ENCODE measurements at regions not wholly inside any gene's neighbourhood (a gene's known extent, or its start where the extent isn't known, plus 50 kb on each side); places are given as distances from the start of the nearest gene placed in this dataset.

- Histone ChIP-seq H3K9ac (ENCODE audit: low read length) (no peak overlapping the region), H2AFZ (ENCODE audit: low read depth, low read length, severe bottlenecking) (no peak overlapping the region)
- no peak for TF ChIP-seq EZH2phosphoT487 (conservative IDR thresholded peaks at IDR 0.05; ENCODE audit: low read length)
- TF ChIP-seq, protein P1, sequence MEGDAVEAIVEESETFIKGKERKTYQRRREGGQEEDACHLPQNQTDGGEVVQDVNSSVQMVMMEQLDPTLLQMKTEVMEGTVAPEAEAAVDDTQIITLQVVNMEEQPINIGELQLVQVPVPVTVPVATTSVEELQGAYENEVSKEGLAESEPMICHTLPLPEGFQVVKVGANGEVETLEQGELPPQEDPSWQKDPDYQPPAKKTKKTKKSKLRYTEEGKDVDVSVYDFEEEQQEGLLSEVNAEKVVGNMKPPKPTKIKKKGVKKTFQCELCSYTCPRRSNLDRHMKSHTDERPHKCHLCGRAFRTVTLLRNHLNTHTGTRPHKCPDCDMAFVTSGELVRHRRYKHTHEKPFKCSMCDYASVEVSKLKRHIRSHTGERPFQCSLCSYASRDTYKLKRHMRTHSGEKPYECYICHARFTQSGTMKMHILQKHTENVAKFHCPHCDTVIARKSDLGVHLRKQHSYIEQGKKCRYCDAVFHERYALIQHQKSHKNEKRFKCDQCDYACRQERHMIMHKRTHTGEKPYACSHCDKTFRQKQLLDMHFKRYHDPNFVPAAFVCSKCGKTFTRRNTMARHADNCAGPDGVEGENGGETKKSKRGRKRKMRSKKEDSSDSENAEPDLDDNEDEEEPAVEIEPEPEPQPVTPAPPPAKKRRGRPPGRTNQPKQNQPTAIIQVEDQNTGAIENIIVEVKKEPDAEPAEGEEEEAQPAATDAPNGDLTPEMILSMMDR (IDR thresholded peaks at IDR 0.05; ENCODE audit: insufficient read depth, low read length, poor library complexity, severe bottlenecking), result no peak
These were observed 238.3 kb downstream of the TDRD15 start for GRCh38 chr2:21361957-21362486.

DNA sequence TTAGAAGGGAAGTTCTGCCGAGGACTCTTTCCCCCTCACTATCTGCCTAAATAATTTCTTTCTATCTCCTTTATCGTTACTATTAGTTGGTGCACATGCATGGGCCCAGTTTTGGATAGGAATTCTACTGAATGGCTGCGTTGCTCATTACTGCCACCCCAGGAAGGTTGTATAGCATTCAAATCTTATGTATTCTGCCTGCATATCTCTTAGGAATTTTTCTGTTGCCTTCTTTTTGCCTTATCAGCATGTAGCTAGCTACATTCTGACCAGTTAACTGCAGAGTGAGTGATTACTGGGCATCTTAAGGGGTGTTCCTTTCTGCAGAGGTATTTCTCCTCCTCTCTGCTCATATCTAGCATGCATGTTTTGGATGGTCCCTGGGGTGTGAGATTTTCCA is 239.6 kb downstream of the TDRD15 start:
- H3K4me3 ChIP-seq (ENCODE audit: insufficient read depth, low read length, poor library complexity, severe bottlenecking), result no peak overlapping the region
- H3K9me2 ChIP-seq (replicated peaks; ENCODE audit: insufficient read depth, low read length), result no peaks in the 10 kb centered on the region

More at GRCh38 chr2:21361957-21362486, 238.3 kb downstream of the TDRD15 start:
- Histone ChIP-seq H3K27me3 (ENCODE audit: low read length) (no peaks in the 10 kb centered on the region), H3F3A (ENCODE audit: insufficient read depth) (no peaks in the 10 kb centered on the region), H3K79me2 (ENCODE audit: insufficient read depth, low read length) (no peaks in the 10 kb centered on the region), H3K4me3 (ENCODE audit: insufficient read depth, low read length, poor library complexity, severe bottlenecking) (no peak overlapping the region), H3K9me2 (replicated peaks; ENCODE audit: insufficient read depth, low read length) (no peaks in the 10 kb centered on the region), H3K4me2 (ENCODE audit: low read depth, low read length, poor library complexity, severe bottlenecking) (no peak overlapping the region), H4K20me1 (ENCODE audit: low read depth, low read length) (no peaks in the 10 kb centered on the region), H3K27ac (ENCODE audit: low read depth, low read length) (no peak overlapping the region), H3K9me3 (ENCODE audit: insufficient read depth, low read length) (no peaks in the 10 kb centered on the region), H3K36me3 (ENCODE audit: low read length) (no peaks in the 10 kb centered on the region)

GRCh38 chr2:21367421-21367820 is 243.7 kb downstream of the TDRD15 start:
- TF ChIP-seq, protein P1 (IDR thresholded peaks at IDR 0.05; ENCODE audit: insufficient read depth, low read length, poor library complexity, severe bottlenecking), result no peak
- no peak for TF ChIP-seq EZH2phosphoT487 (conservative IDR thresholded peaks at IDR 0.05; ENCODE audit: low read length)
- H3K9me3 ChIP-seq (ENCODE audit: insufficient read depth, low read length), result no peaks in the 10 kb centered on the region
- no peaks in the 10 kb centered on the region for H3K79me2 ChIP-seq (ENCODE audit: insufficient read depth, low read length)
- no peak overlapping the region for H3K4me2 ChIP-seq (ENCODE audit: low read depth, low read length, poor library complexity, severe bottlenecking)
- H3K36me3 ChIP-seq (ENCODE audit: low read length), result no peaks in the 10 kb centered on the region
- H3K27me3 ChIP-seq (ENCODE audit: low read length), result no peaks in the 10 kb centered on the region
- no peaks in the 10 kb centered on the region for H4K20me1 ChIP-seq (ENCODE audit: low read depth, low read length)
- no peak overlapping the region for H3K27ac ChIP-seq (ENCODE audit: low read depth, low read length)
- no peak overlapping the region for H3K9ac ChIP-seq (ENCODE audit: low read length)
- H3K4me3 ChIP-seq (ENCODE audit: insufficient read depth, low read length, poor library complexity, severe bottlenecking), result no peak overlapping the region
- no peak overlapping the region for H2AFZ ChIP-seq (ENCODE audit: low read depth, low read length, severe bottlenecking)
- H3K9me2 ChIP-seq (replicated peaks; ENCODE audit: insufficient read depth, low read length), result no peaks in the 10 kb centered on the region
- no peaks in the 10 kb centered on the region for H3F3A ChIP-seq (ENCODE audit: insufficient read depth)

More for the DNA sequence above, 239.6 kb downstream of the TDRD15 start:
- H3K9ac ChIP-seq (ENCODE audit: low read length), result no peak overlapping the region
- no peak overlapping the region for H3K4me2 ChIP-seq (ENCODE audit: low read depth, low read length, poor library complexity, severe bottlenecking)
- no peaks in the 10 kb centered on the region for H3K9me3 ChIP-seq (ENCODE audit: insufficient read depth, low read length)
- H2AFZ ChIP-seq (ENCODE audit: low read depth, low read length, severe bottlenecking), result no peak overlapping the region
- no peak overlapping the region for H3K27ac ChIP-seq (ENCODE audit: low read depth, low read length)
- no peaks in the 10 kb centered on the region for H4K20me1 ChIP-seq (ENCODE audit: low read depth, low read length)
- TF ChIP-seq EZH2phosphoT487 (conservative IDR thresholded peaks at IDR 0.05; ENCODE audit: low read length), result no peak
- TF ChIP-seq, protein P1 (IDR thresholded peaks at IDR 0.05; ENCODE audit: insufficient read depth, low read length, poor library complexity, severe bottlenecking), result no peak
- no peaks in the 10 kb centered on the region for H3K27me3 ChIP-seq (ENCODE audit: low read length)
- no peaks in the 10 kb centered on the region for H3K79me2 ChIP-seq (ENCODE audit: insufficient read depth, low read length)
- no peaks in the 10 kb centered on the region for H3F3A ChIP-seq (ENCODE audit: insufficient read depth)
- H3K36me3 ChIP-seq (ENCODE audit: low read length), result no peaks in the 10 kb centered on the region
